Testis (tissue), 2 donors: ENCODE measurements at regions not wholly inside any gene's neighbourhood (a gene's known extent, or its start where the extent isn't known, plus 50 kb on each side); places are given as distances from the start of the nearest gene placed in this dataset.
A peak's percentile ranks its signal among the peaks of the same experiment; 100 is the strongest.

Source experiments
- DNase-seq: peaks from one replicate; pipeline ENCODE4 v3.0.0-alpha.2; 2019
- H3K27ac ChIP-seq, 2 donors: fragments of 200-600 bp; sonication (generic); one replicate each; pipeline ENCODE4 v1.5.1; 2019
- H3K27me3 ChIP-seq: fragments of 200-600 bp; sonication (generic); one replicate; pipeline ENCODE4 v1.5.1; 2019
- H3K36me3 ChIP-seq: fragments of 200-600 bp; sonication (generic); one replicate; pipeline ENCODE4 v1.5.1; 2017; ENCODE audit warnings: low read depth; ENCODE audit errors: missing control alignments
- H3K4me1 ChIP-seq: fragments of 200-600 bp; sonication (generic); one replicate; pipeline ENCODE4 v1.5.1; 2019
- H3K4me3 ChIP-seq, 2 donors: fragments of 200-600 bp; sonication (generic); one replicate each; pipeline ENCODE4 v1.5.1; 2017 to 2019
- H3K9me3 ChIP-seq: fragments of 200-600 bp; sonication (generic); one replicate; pipeline ENCODE4 v1.5.1; 2017
- CTCF ChIP-seq, 3 experiments: fragments of 450-650 bp in 2 of 3; fragments of 200-600 bp in 1 of 3; sonication (generic) in 1 of 3; IDR thresholded peaks; one replicate each; pipeline ENCODE4 v1.5.1; 2016 to 2019; ENCODE audit warnings: antibody characterized with exemption in 3 of 3, mild to moderate bottlenecking in 2 of 3, moderate library complexity in 1 of 3
- POLR2A ChIP-seq: fragments of 450-650 bp; IDR thresholded peaks from one replicate; pipeline ENCODE4 v1.6.1; 2017; ENCODE audit warnings: antibody characterized with exemption, mild to moderate bottlenecking, moderate library complexity
- WGBS, 2 donors: methylation state at CpG; one replicate each; pipeline ENCODE4 v1.1.5; 2018; 5-methylcytosine and 5-hydroxymethylcytosine counted together
- intact Hi-C: fragments of 100-400 bp; cut with DNase I; formaldehyde crosslinking; loops from one replicate; pipeline ENCODE4 v1.15.1; 2023; ENCODE audit warnings: low total_unique reads

- no peak for DNase-seq
Observed at GRCh38 chr22:47486569-47487312, 724.3 kb downstream of the TBC1D22A start.

GRCh38 chr22:47484960-47485569, 722.6 kb downstream of the TBC1D22A start:
- Histone ChIP-seq H3K9me3 (no peaks in the 10 kb centered on the region), H3K27me3 (no peaks in the 10 kb centered on the region), H3K36me3 (no peaks in the 10 kb centered on the region), H3K27ac (no peak overlapping the region), H3K4me1 (no peaks in the 10 kb centered on the region), H3K4me3 (no peak overlapping the region)
- no peak for DNase-seq
- intact Hi-C loops = no loop called here
- TF ChIP-seq CTCF (IDR thresholded peaks at IDR 0.05) (no peak), POLR2A (no peak)
- 77 to 80% methylated on average over 4 of the region's 4 CpGs for WGBS, 2 donors

More at GRCh38 chr22:47486569-47487312, 724.3 kb downstream of the TBC1D22A start:
- Histone ChIP-seq H3K36me3 (no peaks in the 10 kb centered on the region), H3K4me1 (no peaks in the 10 kb centered on the region), H3K9me3 (no peaks in the 10 kb centered on the region), H3K4me3 (peak overlapping the region in 1 of 2 donors; percentile 41), H3K27me3 (no peaks in the 10 kb centered on the region), H3K27ac (no peak overlapping the region)
- intact Hi-C loops = no loop called here
- WGBS, 2 donors = 72 to 82% methylated on average over 15 of the region's 15 CpGs
- no peak for TF ChIP-seq CTCF (IDR thresholded peaks at IDR 0.05)
- no peak for TF ChIP-seq POLR2A

GRCh38 chr22:47476231-47476630, 713.8 kb downstream of the TBC1D22A start:
- 81 to 88% methylated on average over 3 of the region's 3 CpGs for WGBS, 2 donors

GRCh38 chr22:47474895-47475294, 712.4 kb downstream of the TBC1D22A start:
- 40 to 46% methylated on average over 3 of the region's 3 CpGs for WGBS, 2 donors
- Histone ChIP-seq H3K27me3 (no peaks in the 10 kb centered on the region), H3K27ac (no peak overlapping the region), H3K4me3 (no peak overlapping the region), H3K36me3 (no peaks in the 10 kb centered on the region), H3K4me1 (peaks cover 9% of the 10 kb centered on the region), H3K9me3 (no peaks in the 10 kb centered on the region)
- intact Hi-C loops = no loop called here
- DNase-seq = no peak
- TF ChIP-seq CTCF (IDR thresholded peaks at IDR 0.05) = no peak
- TF ChIP-seq POLR2A = no peak

More at GRCh38 chr22:47476231-47476630, 713.8 kb downstream of the TBC1D22A start:
- no peak for TF ChIP-seq POLR2A
- TF ChIP-seq CTCF (IDR thresholded peaks at IDR 0.05) = no peak
- no peak overlapping the region for H3K4me3 ChIP-seq
- no peaks in the 10 kb centered on the region for H3K27me3 ChIP-seq
- H3K4me1 ChIP-seq = peaks cover 9% of the 10 kb centered on the region
- H3K27ac ChIP-seq = peak overlapping the region in 1 of 2 donors; percentile 40
- H3K9me3 ChIP-seq = no peaks in the 10 kb centered on the region
- no peak for DNase-seq
- intact Hi-C loops = no loop called here
- no peaks in the 10 kb centered on the region for H3K36me3 ChIP-seq
